HG02642 (cell line): ENCODE measurements at regions not wholly inside any gene's neighbourhood (a gene's known extent, or its start where the extent isn't known, plus 50 kb on each side); places are given as distances from the start of the nearest gene placed in this dataset.
"Not testable (repeated sequence)": the region's sequence is repeated elsewhere in the genome, so short reads cannot be mapped to it uniquely, and the experiment has no call there.

ENCODE experiments used
- ATAC-seq: cut with Tn5 transposase; IDR thresholded peaks from one replicate; pipeline ENCODE4 v1.9.1; 2021; ENCODE audit warnings: mild to moderate bottlenecking; ENCODE audit not compliant: unreplicated experiment, poor library complexity

DNA sequence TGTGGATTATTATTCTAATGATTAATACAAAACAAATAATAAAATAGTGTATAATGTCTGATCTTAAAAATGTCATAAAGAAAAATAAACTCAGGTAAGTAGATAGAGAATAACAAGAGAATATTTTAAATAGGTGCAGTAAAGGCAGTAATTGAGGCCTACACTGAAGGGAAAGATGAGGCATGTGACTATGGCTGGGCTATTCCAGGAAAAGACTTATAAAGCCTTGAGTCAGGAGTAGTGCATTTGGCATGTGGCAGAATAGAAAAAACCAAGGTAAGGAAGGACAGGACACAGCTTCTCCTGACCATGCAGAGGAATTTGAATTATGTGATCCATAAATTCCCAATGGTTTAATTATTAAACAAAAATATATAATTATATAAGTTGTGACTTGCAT lies 215.6 kb upstream of the C1QTNF3 start:
- not testable (repeated sequence) for ATAC-seq

DNA sequence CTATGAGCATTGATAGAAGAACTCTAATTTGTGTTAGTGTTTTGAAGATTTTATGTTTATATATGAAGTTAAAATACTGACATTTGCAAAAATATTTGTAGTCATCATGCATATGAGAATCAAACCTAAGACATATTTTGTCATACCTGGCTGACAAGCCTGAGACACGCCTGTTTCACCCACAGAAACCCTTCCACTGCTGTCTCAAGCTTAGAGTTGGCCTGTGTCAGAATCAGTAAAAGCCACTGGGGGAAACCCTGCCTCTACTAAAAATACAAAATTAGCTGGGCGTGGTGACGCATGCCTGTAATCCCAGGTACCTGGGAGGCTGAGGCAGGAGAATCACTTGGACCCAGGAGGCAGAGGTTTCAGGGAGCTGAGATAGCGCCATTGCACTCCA lies 218.0 kb upstream of the C1QTNF3 start:
- ATAC-seq, result not testable (repeated sequence)

DNA sequence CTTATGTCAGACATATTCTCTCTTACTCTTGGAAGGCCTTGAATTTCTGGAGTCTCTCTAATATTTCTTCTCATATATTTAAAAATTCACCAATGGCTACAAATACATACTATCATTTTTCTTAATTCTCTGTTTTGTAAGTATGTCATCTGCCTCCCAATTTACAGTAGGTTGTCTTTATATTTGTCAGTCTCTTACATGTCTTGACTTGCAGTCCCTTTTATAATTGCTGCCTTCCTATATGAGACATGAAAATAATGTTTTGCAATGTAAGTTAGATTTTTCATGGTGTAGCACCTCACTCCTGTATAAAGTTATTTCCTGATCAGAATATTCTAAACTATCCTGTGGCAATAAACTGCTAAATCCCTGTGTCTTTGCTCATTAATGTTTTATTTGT lies 223.1 kb upstream of the C1QTNF3 start:
- not testable (repeated sequence) for ATAC-seq

DNA sequence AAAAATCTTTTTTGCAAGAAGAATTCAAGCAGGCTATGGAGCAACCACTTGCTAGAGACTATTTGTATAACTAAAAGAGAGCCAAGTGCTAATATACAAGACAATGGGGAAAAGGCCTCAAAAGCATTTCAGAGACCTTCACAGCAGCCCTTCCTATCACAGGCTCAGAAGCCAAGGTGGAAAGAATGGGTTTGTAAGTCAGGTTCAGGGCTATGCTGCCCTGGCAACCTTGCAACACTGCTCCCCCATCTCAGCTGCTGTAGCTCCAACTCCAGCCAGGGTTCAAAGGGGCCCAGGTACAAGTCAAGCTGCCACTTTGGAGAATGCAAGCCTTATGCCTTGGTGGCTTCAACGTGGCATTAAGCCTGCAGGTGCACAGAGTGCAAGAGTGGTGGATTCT lies 253.7 kb upstream of the C1QTNF3 start:
- ATAC-seq, result not testable (repeated sequence)

DNA sequence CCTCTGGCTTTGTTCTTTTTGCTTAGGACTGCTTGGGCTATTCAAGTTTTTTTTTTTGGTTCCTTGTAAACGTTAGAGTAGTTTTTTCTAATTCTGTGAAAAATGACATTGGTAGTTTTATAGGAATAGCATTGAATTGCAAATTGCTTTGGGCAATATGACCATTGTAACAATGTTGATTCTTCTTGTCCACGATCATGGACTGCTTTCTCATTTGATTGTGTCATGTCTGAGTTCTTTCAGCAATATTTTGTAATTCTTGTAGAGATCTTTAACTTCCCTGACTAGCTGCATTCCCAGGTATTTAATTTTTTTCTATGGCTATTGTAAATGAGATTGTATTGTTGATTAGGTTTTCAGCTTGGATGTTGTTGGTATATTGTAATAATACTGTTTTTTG lies 286.2 kb upstream of the C1QTNF3 start:
- ATAC-seq, result not testable (repeated sequence)

DNA sequence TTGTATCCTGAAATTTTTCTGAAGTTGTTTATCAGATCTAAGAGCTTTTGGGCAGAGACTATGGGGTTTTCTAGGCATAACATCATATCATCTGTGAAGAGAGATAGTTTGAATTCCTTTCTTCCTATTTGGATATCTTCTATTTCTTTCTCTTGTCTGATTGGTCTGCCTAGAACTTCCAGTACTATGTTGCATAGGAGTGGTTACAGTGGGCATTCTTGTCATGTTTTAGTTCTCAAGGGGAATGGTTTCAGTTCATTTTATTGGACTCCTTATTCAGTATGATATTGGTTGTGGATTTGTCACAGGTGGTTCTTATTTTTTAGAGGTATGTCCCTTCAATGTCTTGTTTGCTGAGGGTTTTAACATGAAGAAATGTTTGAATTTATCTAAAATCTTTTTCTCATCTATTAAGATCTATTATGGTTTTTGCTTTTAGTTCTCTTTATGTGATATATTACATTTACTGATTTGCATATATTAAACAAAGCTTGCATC lies 286.6 kb upstream of the C1QTNF3 start:
- ATAC-seq, result not testable (repeated sequence)

DNA sequence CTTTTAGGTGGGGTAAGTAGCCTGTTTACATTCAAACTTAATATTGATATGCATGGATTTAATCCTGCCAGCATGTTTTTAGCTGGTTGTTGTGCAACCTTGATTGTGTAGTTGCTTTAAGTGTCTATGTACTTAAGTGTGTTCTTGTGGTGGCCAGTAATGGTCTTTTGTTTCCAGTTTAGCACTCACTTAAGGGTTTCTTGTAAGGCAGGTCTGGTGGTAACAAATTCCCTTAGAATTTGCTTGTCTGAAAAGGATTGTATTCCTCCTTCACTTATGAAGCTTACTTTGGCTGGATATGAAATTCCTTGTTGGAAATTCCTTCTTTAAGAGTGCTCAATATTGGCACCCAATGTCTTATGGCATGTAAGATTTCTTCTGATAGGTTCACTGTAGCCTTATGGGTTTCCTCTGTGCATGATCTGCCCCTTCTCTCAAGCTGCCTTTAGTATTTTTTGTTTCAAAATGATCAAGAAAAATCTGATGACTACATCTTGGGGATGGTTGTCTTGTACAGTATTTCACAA lies 289.0 kb upstream of the C1QTNF3 start:
- not testable (repeated sequence) for ATAC-seq

DNA sequence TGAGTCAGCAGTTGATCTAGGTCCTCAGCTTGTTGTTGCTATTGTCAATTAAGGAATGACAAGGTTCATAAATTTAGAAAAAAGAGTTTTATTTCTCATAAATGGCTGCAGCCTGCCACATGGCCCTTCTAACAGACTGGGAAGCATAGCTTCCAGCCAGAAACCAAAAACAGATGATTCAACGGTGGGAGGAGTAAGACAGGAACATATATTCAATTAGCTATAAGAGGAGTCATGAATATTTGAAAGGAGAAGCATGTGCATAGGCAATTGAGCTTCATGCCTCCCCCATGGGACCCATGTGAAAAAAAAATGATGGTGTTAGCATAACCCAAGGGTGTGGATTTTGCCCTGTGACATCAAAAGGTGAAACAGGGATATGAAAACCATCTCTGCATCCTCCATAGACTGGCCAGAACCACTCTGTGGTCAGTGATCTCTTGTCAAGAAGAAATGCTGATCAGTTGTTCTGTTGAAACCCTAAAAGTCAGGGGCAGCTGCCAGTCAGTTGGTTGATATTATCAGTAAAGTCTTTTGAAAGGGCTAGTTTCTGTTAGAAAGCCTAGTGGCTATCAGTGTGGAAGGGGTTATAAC lies 296.5 kb upstream of the C1QTNF3 start:
- ATAC-seq, result not testable (repeated sequence)

DNA sequence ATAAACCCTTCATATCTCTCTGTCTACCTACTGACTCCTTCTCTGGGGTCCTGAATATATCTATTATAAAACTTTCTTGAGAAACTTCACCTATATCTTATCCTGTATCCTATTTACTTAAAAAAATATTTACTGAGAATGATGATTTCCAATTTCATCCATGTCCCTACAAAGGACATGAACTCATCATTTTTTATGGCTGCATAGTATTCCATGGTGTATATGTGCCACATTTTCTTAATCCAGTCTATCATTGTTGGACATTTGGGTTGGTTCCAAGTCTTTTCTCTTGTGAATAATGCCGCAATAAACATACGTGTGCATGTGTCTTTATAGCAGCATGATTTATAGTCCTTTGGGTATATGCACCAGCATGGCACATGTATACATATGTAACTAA lies 301.7 kb upstream of the RAI14 start:
- not testable (repeated sequence) for ATAC-seq

DNA sequence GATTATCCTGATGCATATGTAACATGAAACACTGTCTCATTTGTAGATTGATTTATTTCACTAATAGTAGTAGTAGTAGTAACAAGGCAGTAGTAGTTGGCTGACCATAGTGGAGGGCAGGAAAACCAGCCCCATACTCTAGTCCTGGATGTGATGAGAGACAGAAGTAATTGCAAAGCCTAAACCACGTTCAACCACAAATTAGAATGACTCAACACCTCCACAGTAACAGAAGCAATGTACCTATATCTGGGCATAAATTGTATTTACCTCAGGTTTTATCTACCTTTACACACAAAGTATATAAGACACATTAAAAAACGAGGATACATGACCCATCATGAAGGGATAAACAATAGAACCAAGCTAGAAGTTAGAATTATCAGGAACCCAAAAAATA lies 284.7 kb upstream of the RAI14 start:
- not testable (repeated sequence) for ATAC-seq

DNA sequence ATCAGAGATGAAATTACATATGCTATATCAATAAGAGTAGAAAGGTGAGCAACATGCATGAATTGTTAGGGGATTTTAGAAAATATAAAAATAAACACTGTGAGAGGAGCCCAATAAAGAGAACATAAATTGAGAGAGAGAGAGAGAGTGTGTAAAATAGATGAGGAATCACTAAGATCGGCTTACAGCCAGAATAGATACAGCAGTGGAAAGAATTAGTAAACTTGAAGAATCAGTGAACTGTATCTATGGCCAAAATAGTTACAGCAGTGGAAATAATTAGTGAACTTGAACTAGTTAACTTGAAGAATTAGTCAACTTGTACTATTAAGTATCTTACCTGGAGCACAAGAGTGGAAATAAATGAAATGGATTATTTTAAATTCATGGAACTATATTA lies 284.3 kb upstream of the RAI14 start:
- not testable (repeated sequence) for ATAC-seq

DNA sequence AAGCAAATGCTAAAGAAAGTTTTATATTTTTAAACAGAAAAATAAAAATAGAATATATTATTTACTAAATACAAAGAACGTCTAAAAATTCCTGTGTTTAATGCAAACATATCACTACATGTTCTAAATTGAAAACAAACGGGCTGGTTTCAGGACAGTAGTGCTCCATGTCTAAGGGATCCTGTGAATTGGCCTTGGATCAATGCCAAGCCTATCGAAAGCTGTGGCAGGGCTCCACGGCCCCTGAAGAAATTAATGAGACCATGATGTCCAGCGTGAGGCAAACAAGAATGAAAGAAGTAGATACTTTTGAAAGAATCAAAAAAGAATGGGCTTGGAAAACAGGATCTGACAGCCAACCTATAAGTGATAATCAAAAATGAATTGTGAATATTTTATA lies 283.4 kb upstream of the RAI14 start:
- ATAC-seq, result not testable (repeated sequence)

DNA sequence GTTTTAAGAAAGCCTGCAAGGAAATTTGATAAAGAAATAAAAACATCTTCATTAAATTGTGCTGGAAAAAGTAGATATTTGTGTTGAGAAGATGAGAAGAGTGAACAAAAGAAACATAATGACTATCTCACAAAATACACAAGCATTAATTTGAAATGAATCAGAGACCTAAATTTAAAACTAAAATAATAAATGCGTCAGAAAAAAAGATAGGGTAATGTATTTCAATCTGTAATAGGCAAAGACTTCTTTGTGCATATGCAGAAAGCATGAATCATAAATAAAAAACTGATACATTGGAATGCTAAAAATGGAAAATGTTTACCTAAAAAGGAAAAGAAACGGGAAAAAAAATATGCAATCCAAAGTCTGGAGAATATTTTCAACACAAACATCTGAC lies 278.5 kb upstream of the RAI14 start:
- ATAC-seq, result not testable (repeated sequence)

DNA sequence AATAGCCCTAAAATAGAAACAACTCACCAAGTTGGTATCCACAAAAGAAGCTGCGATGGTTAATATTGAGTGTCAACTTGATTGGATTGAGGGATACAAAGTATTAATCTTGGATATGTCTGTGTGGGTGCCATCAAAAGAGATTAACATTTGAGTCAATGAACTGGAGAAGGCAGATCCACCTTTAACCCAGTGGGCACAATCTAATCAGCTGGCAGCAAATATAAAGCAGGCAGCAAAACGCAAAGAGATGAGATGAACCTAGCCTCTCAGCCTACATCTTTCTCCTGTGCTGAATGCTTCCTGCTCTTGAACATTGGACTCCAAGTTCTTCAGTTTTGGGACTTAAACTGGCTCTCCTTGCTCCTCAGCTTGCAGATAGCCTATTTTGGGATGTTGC lies 277.6 kb upstream of the RAI14 start:
- not testable (repeated sequence) for ATAC-seq

DNA sequence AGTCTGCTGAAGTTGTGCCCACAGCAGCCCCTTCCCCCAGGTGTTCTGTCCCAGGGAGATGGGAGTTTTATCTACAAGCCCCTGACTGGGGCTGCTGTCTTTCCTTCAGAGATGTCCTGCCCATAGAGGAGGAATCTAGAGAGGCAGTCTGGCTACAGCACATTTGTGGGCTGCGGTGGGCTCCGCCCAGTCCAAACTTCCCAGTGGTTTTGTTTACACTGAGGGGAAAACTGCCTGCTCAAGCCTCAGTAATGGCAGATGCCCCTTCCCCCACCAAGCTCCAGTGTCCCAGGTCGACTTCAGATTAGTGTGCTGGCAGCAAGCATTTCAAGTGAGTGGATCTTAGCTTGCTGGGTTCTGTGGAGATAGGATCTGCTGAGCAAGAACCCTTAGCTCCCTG lies 267.4 kb upstream of the RAI14 start:
- ATAC-seq, result not testable (repeated sequence)

DNA sequence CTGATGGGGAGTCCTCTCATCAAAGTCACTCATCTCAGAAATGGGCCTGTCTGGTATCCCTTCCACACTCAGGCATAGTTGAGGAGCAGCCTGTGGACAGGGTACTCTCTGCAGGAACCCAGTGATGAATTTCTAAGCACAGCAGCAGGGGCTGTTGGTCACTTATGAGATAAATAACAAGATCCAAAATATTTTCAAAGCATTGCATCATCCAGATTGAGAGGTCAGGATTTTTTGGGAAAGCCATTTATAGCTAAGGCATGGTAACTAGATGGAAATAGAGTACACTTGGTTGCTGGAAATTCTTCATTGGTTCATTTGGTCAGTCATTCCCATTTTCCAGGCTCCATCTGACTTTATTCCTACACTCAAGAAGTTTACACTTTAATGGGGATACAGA lies 246.8 kb upstream of the RAI14 start:
- no peak for ATAC-seq

DNA sequence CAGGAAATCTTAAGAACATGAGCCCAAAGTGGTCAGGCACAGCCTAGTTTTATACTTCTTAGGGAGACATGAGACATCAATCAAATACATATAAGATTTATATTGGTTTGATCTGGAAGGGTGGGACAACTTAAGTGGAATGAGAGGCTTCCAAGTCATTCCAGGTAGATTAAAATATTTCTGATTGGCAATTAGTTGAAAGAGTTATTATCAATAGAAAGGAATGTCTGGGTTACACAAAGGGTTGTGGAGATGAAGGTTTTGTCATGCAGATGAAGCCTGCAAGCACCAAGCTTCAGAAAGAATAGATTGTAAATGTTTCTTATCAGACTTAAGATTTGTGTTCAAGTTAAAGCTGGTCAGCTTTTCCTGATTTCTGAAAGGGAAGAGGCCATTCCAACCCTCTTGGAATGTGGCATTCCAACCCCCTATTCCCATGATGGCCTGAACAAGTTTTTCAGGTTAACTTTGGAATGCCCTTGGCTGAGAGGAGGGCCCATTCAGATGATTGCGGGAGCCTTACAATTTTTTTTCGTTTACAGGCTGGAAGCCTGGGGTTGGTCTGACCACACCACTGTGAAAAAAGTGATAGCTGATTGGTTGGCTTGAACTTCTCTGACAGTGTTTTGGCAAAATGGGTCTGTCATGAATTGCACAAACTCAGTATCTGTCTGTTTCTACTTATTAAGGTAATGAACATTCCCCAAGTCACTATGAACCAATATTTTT lies 245.6 kb upstream of the RAI14 start:
- no peak for ATAC-seq

DNA sequence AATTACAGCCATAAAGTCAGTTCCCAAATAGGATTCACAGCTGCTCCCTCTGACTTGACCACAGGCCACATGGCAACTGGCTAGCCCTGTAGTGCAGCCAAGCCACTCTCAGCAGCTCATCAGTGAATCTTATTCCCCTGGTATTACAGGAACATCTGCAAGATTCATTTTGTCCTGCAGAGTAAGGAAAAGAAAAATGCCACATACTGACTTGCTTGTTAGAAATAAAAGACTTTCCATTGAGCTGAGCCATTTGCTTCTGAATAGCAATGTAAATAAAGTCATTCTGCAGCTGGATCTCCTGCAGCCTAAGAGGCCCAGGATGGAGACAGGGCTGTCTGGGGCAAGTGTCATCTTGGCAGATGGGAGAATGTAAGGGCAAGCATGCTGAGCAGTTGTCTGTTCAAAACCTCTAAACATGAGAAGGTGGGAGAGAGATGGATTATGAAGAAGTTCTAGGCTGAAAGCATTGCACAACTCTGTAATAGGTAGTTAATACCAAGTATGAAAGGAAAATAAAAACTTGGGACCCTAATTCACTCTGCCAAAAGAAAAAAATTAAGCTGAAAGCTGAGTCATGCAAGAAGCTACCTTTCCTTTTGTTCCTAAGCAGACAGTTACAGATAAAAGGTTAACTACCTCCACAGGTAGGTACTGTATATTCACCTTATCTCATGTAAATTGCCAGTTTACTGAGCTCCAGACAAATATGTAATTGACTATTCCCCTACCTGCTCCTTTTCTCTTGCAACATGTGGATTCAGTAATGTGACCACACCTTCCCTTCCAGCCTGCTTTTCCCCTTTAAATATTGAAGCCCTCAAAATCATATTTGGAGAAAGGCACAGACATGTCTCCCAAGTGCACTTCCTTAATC lies 244.4 kb upstream of the RAI14 start:
- ATAC-seq, result no peak

DNA sequence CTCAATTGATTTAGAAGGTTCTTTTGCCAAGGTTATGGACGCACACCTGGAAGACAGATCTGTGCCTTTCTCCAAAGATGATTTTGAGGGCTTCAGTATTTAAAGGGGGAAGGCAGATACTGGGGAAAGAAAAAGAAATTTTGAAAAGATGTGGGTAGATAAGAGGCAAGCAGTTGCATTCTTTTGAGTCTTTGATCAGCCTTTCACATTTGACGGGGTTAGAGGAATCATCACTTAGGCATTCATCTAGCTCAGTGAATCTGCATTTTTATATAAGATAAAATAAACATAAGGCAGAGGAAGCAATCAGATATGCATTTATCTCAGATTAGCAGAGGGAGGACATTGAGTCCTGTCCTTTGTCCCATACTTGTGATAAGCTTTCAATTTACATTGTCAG lies 243.4 kb upstream of the RAI14 start:
- no peak for ATAC-seq

DNA sequence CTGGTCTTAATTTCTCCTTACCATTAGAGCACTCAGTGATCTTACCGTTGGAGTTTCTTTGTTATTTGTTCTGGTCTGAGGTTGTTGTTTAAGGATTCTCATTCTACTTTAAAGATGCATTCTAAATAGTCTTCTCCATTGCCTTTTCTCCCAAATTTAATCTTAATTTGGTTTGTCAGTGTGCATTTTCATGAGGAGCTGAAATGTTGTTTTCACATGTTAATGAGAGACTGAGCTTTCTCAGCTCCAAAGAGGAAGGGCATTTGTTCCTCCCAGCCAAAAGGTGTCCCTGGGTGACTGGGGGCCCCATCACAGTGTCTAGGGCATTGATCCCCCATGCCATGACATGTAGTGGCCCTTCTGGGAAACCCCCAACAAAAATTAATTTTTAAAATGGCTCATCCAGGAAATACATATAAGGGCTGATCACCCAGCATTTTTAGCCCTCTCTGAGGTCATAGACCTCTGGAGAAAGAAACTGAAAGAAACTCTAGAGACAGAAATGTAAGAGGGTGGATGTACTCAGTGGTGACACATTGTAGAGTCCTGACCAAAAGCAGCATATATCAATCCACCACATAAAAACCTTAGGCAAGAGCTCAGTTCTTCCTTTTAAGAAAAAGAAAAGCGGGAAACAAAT lies 240.4 kb upstream of the RAI14 start:
- peak; percentile 95 for ATAC-seq
